HEK293T (cell line): ENCODE measurements at regions not wholly inside any gene's neighbourhood (a gene's known extent, or its start where the extent isn't known, plus 50 kb on each side); places are given as distances from the start of the nearest gene placed in this dataset.

ENCODE experiments used
- ELF4 ChIP-seq: fragments of 450-650 bp; IDR thresholded peaks from 2 replicates; pipeline ENCODE4 v1.6.1; 2017; ENCODE audit warnings: antibody characterized with exemption
- FOXA1 ChIP-seq: fragments of 450-650 bp; IDR thresholded peaks from 2 replicates; pipeline ENCODE4 v1.6.1; 2016; ENCODE audit warnings: mild to moderate bottlenecking
- FOXK2 ChIP-seq: fragments of 450-650 bp; IDR thresholded peaks from 2 replicates; pipeline ENCODE4 v1.6.1; 2016; ENCODE audit warnings: mild to moderate bottlenecking

- TF ChIP-seq FOXA1 (no peak), FOXK2 (no peak), ELF4 (no peak)
Observed at GRCh38 chrX:122878269-122878668, 305.8 kb upstream of the GRIA3 start.
